SU-DHL-6 (cell line): ENCODE measurements at regions not wholly inside any gene's neighbourhood (a gene's known extent, or its start where the extent isn't known, plus 50 kb on each side); places are given as distances from the start of the nearest gene placed in this dataset.

Experiments used
- H2AFZ ChIP-seq: fragments of 200-600 bp; sonication (generic); 2 replicates; pipeline ENCODE4 v1.6.1; 2014; ENCODE audit warnings: low read depth, mild to moderate bottlenecking, moderate library complexity, mixed read lengths, antibody characterized with exemption, low read length; ENCODE audit not compliant: severe bottlenecking
- H3F3A ChIP-seq: fragments of 200-600 bp; shearing (Covaris generic); 2 replicates; pipeline ENCODE4 v1.6.0; 2016; ENCODE audit warnings: antibody characterized with exemption, mild to moderate bottlenecking; ENCODE audit not compliant: insufficient read depth
- H3K27ac ChIP-seq: fragments of 200-600 bp; sonication (generic); 2 replicates; pipeline ENCODE4 v1.5.1; 2016; ENCODE audit warnings: low read depth, mild to moderate bottlenecking, low read length, moderate library complexity, mixed read lengths
- H3K27me3 ChIP-seq: fragments of 200-600 bp; sonication (generic), shearing (Covaris generic); 2 replicates; pipeline ENCODE4 v1.6.0; 2014; ENCODE audit warnings: mild to moderate bottlenecking, low read length
- H3K36me3 ChIP-seq: fragments of 200-600 bp; sonication (generic); 2 replicates; pipeline ENCODE4 v1.6.1; 2014; ENCODE audit warnings: mild to moderate bottlenecking, low read length, mixed read lengths
- H3K4me2 ChIP-seq: fragments of 300-600, 200-600 bp; shearing (Covaris generic), sonication (generic); 2 replicates; pipeline ENCODE4 v1.6.0; 2014; ENCODE audit warnings: low read length, low read depth, mild to moderate bottlenecking; ENCODE audit not compliant: poor library complexity, severe bottlenecking
- H3K4me3 ChIP-seq: fragments of 200-600 bp; sonication (generic); 2 replicates; pipeline ENCODE4 v1.5.1; 2014; ENCODE audit warnings: antibody characterized with exemption, low read length, mild to moderate bottlenecking, mixed read lengths; ENCODE audit not compliant: insufficient read depth, poor library complexity, severe bottlenecking
- H3K79me2 ChIP-seq: fragments of 200-600 bp; sonication (generic); 2 replicates; pipeline ENCODE4 v1.6.1; 2014; ENCODE audit warnings: mild to moderate bottlenecking, low read length, moderate library complexity; ENCODE audit not compliant: insufficient read depth
- H3K9ac ChIP-seq: fragments of 200-600 bp; sonication (generic); 2 replicates; pipeline ENCODE4 v1.7.0; 2014; ENCODE audit warnings: mild to moderate bottlenecking, low read length
- H3K9me2 ChIP-seq: fragments of 200-600 bp; sonication (generic); replicated peaks from 2 replicates; pipeline ENCODE4 v1.6.1; 2014; ENCODE audit warnings: low read length; ENCODE audit not compliant: insufficient read depth
- H3K9me3 ChIP-seq: fragments of 200-600 bp; sonication (generic); 2 replicates; pipeline ENCODE4 v1.6.1; 2014; ENCODE audit warnings: low read length, mixed read lengths; ENCODE audit not compliant: insufficient read depth
- H4K20me1 ChIP-seq: fragments of 200-600 bp; sonication (generic); 2 replicates; pipeline ENCODE4 v1.6.1; 2014; ENCODE audit warnings: low read depth, mild to moderate bottlenecking, antibody characterized with exemption, low read length, moderate library complexity, mixed read lengths
- CTCF ChIP-seq: fragments of 200-600 bp; sonication (generic); IDR thresholded peaks from one replicate; pipeline ENCODE4 v1.5.1; 2017; ENCODE audit warnings: antibody characterized with exemption, mild to moderate bottlenecking, low read length, moderate library complexity; ENCODE audit not compliant: insufficient read depth, poor library complexity, severe bottlenecking
- EZH2phosphoT487 ChIP-seq: fragments of 200-600 bp; sonication (generic), shearing (Covaris generic); conservative IDR thresholded peaks from 2 replicates; pipeline ENCODE4 v1.6.1; 2018; ENCODE audit warnings: mild to moderate bottlenecking, antibody characterized with exemption, low read length, moderate library complexity, mixed read lengths

- no peak for TF ChIP-seq EZH2phosphoT487
- TF ChIP-seq CTCF = no peak
Observed at GRCh38 chr10:126777714-126778113, 107.2 kb upstream of the C10orf90 start.

GRCh38 chr10:126781450-126782216, 111.1 kb upstream of the C10orf90 start:
- Histone ChIP-seq H3K9me2 (no peaks in the 10 kb centered on the region), H3K27me3 (no peaks in the 10 kb centered on the region), H3K9ac (no peak overlapping the region), H3K4me2 (no peak overlapping the region), H4K20me1 (no peaks in the 10 kb centered on the region), H3K27ac (no peak overlapping the region), H2AFZ (no peak overlapping the region), H3K4me3 (no peak overlapping the region), H3K9me3 (no peaks in the 10 kb centered on the region), H3K36me3 (no peaks in the 10 kb centered on the region), H3F3A (no peaks in the 10 kb centered on the region), H3K79me2 (no peaks in the 10 kb centered on the region)
- TF ChIP-seq EZH2phosphoT487 = no peak
- no peak for TF ChIP-seq CTCF

More at GRCh38 chr10:126777714-126778113, 107.2 kb upstream of the C10orf90 start:
- Histone ChIP-seq H3K9me3 (no peaks in the 10 kb centered on the region), H3K4me3 (no peak overlapping the region), H4K20me1 (no peaks in the 10 kb centered on the region), H3K9me2 (no peaks in the 10 kb centered on the region), H3K27me3 (no peaks in the 10 kb centered on the region), H3K9ac (no peak overlapping the region), H3F3A (no peaks in the 10 kb centered on the region), H3K4me2 (no peak overlapping the region), H3K79me2 (no peaks in the 10 kb centered on the region), H3K27ac (no peak overlapping the region), H2AFZ (no peak overlapping the region), H3K36me3 (no peaks in the 10 kb centered on the region)

- Histone ChIP-seq H3K9ac (no peak overlapping the region), H3K9me2 (no peaks in the 10 kb centered on the region), H3K36me3 (no peaks in the 10 kb centered on the region), H3K27me3 (no peaks in the 10 kb centered on the region), H3K79me2 (no peaks in the 10 kb centered on the region), H3K4me3 (no peak overlapping the region), H3K9me3 (no peaks in the 10 kb centered on the region), H3F3A (no peaks in the 10 kb centered on the region), H3K4me2 (no peak overlapping the region), H2AFZ (no peak overlapping the region), H3K27ac (no peak overlapping the region), H4K20me1 (no peaks in the 10 kb centered on the region)
- TF ChIP-seq EZH2phosphoT487 = no peak
- TF ChIP-seq CTCF = no peak
Observed at GRCh38 chr10:126783806-126784557, 113.5 kb upstream of the C10orf90 start.
